ENCODE measurements at regions not wholly inside any gene's neighbourhood (a gene's known extent, or its start where the extent isn't known, plus 50 kb on each side); places are given as distances from the start of the nearest gene placed in this dataset.
"Not testable (repeated sequence)": the region's sequence is repeated elsewhere in the genome, so short reads cannot be mapped to it uniquely, and the experiment has no call there.

GRCh38 chr5:77867194-77867691, 91.1 kb upstream of the TBCA start:
- no peak for DNase-seq

DNA sequence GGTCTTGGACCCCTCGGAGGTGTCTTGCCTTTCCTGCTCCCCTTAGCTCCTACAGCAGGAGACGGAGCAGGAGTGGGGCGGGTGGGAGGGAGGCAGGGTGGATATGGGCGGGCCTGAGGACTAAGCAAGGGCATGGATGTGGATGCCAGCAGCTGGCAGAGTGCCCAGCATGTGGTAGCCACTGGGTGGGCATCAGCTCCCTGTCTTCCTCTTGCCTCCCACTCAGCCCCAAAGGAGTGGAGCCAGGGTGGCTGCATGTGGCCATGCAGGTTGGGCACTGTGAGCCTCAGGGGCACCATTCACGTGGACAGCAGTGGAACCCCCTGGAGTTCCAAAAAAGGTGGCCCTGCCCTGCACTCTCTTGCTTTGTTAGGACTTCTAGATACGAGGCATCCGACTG, 90.1 kb upstream of the TBCA start:
- DNase-seq = no peak

DNA sequence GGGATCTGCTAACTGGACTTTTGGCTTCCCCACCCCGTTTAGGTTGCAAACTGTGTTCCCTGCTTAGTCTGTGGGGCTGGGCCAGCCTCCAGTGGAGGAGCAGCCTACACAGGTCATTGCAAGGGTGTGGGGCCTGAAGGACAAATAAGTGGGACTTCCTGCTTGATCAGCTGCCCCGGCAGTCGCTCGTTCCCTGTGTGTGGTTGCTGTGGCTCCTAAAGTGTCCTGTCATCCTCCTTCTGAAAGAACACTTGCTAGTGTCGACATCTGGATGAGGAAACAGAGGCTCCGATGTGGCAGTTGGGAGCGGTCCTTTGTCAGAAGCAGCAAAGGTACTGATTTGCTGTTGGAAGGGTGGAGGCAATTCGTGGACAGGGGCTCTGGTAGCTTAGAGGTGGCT, 88.9 kb upstream of the TBCA start:
- no peak for DNase-seq

- DNase-seq = no peak
These were observed 87.0 kb upstream of the TBCA start for GRCh38 chr5:77863181-77863580.

GRCh38 chr5:77861576-77861975, 85.4 kb upstream of the TBCA start:
- DNase-seq = no peak

DNA sequence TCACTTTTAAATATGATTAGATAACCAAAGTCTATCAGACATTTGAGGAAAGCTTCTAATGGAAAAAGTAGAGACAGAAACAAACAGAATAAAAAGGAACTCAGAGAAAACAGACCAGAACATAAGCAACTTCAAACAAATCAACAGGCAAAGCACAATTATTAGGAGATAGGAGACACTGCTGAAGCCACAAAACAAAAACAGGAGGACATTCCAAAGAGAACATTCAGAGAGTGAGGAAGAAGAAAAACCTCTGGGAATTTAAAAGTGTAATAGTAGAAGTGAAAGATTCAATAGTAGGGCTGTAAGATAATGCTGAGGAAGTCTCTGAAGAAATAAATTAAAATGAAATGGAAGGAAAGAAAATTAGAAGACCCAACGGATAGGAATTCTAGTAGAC, 83.2 kb upstream of the TBCA start:
- no peak for DNase-seq

DNA sequence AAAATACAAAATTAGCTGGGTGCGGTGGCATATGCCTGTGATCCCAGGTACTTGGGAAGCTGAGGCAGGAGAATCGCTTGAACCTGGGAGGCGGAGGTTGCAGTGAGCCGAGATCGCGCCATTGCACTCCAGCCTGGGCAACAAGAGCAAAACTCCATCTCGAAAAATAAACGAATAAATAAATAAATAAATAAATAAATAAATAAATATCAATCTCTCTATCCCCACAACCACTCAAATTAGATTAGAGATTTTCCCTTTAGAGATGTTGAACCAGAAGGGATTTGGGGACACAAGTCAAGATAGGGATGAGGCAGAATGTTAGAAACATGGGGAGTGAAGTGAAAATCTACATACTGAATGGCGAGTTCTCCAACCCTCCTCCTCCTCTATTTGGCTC, 82.5 kb upstream of the TBCA start:
- DNase-seq = not testable (repeated sequence)

- DNase-seq = no peak
These were observed 79.2 kb upstream of the TBCA start for GRCh38 chr5:77855369-77855768.

GRCh38 chr5:77853353-77853907, 77.3 kb upstream of the TBCA start:
- DNase-seq = no peak

GRCh38 chr5:77852514-77853352, 76.6 kb upstream of the TBCA start:
- DNase-seq = no peak

- no peak for DNase-seq
These were observed 76.0 kb upstream of the TBCA start for GRCh38 chr5:77852068-77852513.

GRCh38 chr5:77851176-77852067, 75.3 kb upstream of the TBCA start:
- DNase-seq = no peak

DNA sequence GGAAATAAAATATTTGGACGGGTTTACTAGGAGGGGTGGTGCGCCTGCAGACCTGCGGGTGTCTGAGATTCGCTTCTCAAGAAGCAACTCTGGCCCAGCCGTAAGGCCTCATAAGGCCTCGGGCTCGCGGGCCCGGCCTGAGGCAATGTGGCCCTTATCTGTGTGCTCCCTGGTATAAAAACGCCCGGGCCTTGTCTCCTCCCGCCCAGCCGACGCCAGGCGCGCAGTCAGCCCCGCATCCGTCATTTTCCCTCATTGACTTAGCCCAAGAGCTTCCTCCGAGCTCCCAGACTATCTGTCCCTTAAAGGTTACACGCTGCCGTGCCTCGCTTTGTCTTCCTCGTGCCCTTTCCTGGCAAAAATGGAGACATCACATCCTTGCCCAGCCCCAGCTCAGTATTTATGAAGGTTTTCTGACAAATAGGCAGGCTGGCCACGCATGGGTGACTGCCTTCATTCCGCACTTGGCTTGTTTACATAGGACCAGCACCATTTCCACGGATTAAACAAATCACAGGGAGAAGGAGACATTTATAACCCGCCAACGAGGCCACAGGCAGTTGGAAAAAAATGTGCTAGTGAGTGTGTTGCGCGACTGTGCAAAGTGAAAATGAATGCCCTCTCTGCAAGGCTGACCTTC, 74.5 kb upstream of the TBCA start:
- DNase-seq = no peak

GRCh38 chr5:77849308-77849900, 73.3 kb upstream of the TBCA start:
- no peak for DNase-seq

GRCh38 chr5:77847814-77848290, 71.7 kb upstream of the TBCA start:
- no peak for DNase-seq

DNA sequence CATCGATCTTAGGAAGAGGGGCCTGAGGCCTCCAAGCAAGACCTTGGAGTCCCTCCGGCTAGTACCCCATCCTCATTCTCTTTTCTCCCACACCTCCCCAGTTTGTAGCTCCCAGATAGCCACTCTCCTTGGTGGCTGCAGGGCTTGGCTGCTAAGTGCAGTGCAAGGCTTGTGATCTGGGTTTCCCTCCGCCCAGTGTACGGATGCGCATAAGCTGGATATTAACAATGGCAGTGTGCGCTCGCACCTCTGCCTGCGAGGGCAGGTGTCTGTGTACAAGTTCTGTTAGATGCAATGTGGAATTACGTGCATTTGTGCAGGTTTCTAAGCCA, 71.0 kb upstream of the TBCA start:
- no peak for DNase-seq

GRCh38 chr5:77846422-77847128, 70.4 kb upstream of the TBCA start:
- DNase-seq = no peak

DNA sequence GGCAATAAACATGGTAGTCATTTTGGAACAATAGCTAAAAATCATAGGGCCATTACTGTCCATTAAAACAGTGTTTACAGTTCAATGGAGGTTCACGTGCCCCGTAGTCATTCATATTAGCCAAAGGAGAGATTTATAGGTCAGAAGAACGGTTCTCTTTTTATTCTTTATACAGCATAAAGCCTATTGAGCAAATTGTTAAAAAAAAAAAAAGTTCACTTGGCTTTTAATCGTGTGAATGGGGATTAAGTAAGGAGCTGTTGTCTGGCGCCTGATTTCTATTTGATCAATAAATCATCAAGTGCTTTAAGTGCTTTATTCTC, 69.1 kb upstream of the TBCA start:
- no peak for DNase-seq

GRCh38 chr5:77844623-77845323, 68.6 kb upstream of the TBCA start:
- no peak for DNase-seq

DNA sequence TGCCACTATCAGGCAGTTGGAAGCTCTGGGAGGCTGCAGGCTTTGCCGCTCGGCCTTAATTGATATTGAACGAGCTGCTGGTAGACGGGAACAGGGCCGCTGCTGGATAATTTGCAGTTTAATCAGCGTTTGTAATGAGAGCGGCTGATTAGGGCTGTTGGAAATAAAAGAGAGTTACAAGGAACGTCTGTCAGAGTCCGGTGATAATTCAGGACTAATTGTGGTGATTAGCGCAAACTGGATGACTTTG, 68.2 kb upstream of the TBCA start:
- DNase-seq = no peak

GRCh38 chr5:77843570-77844372, 67.6 kb upstream of the TBCA start:
- no peak for DNase-seq

All from NCI-H2081 treated with DMSO at 0.1 percent for 48 hours (cell line).